T-helper 17 cell (primary cell): ENCODE measurements at regions not wholly inside any gene's neighbourhood (a gene's known extent, or its start where the extent isn't known, plus 50 kb on each side); places are given as distances from the start of the nearest gene placed in this dataset.
"Not testable (repeated sequence)": the region's sequence is repeated elsewhere in the genome, so short reads cannot be mapped to it uniquely, and the experiment has no call there.

Experiments
- ATAC-seq: fragments of 150-1000 bp; cut with Tn5 transposase; 2 replicates; pipeline ENCODE4 v1.10.0; 2021; ENCODE audit warnings: mild to moderate bottlenecking, moderate library complexity
- DNase-seq, 3 donors: peaks; one replicate each; pipeline versions ENCODE4 v3.0.0 to v3.0.0-alpha.2; 2020 to 2021
- H3K9me3 ChIP-seq: one replicate; pipeline ENCODE4 v1.7.0; 2013; ENCODE audit warnings: low read length, mild to moderate bottlenecking; ENCODE audit not compliant: control insufficient read depth, poor library complexity, severe bottlenecking
- H3K27ac Mint-ChIP-seq: one replicate; pipeline ENCODE4 v1.8.0; 2022; ENCODE audit warnings: mild to moderate bottlenecking, moderate library complexity, mixed read lengths
- H3K27me3 Mint-ChIP-seq: one replicate; pipeline ENCODE4 v1.8.0; 2022; ENCODE audit warnings: mixed read lengths
- H3K36me3 Mint-ChIP-seq: one replicate; pipeline ENCODE4 v1.8.0; 2022; ENCODE audit warnings: low read depth, mixed read lengths
- H3K4me1 Mint-ChIP-seq: one replicate; pipeline ENCODE4 v1.8.0; 2022; ENCODE audit warnings: mild to moderate bottlenecking, mixed read lengths
- H3K4me3 Mint-ChIP-seq: one replicate; pipeline ENCODE4 v1.8.0; 2022; ENCODE audit warnings: mild to moderate bottlenecking, moderate library complexity, mixed read lengths

DNA sequence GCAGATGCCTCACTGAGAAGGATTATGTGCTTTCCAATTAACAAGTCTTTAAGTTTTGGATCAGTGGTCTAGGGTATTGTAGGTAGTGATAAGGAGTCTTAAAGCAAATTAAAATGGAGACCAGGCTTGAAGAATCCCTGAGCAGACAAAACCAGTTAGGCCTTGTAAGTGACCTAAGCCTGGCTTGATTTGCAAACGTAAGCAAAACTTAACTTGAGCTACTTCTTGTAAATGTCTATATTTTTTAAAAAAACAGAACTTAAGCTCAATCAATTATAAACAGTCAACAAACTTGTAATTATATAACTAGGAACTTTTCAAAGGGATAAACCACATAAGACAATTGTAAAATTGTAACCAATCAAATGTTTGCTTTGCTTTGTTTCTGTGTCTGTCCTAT, 72.7 kb upstream of the NALF2 start:
- no peaks in the 10 kb centered on the region for H3K4me1 Mint-ChIP-seq
- H3K36me3 Mint-ChIP-seq = no peaks in the 10 kb centered on the region
- H3K27ac Mint-ChIP-seq = no peak overlapping the region
- H3K4me3 Mint-ChIP-seq = no peak overlapping the region
- peaks cover 23% of the 10 kb centered on the region for H3K27me3 Mint-ChIP-seq
- no peaks in the 10 kb centered on the region for H3K9me3 ChIP-seq
- DNase-seq (no peak), ATAC-seq (no peak)

DNA sequence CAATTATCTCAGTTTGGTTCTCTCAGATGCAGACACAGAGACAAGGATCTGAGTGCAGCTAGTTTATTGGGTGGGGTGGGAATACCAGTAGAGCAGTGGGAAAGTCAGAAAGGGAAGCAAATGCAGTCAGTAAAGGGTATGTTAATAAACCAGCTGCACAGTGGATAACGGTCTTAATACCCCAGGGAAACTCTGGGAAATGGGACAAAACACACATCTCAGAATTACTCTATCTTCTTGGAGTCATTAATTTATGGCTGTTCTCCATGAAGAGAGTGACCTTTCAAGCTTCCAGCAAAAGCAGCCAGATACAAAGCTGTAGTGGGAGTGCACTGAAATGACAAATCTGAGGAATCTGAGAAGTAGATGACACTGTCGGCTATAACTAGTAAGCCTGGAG, 73.3 kb upstream of the NALF2 start:
- ATAC-seq = no peak
- Mint-ChIP-seq H3K27ac (no peak overlapping the region), H3K4me3 (no peak overlapping the region), H3K36me3 (no peaks in the 10 kb centered on the region), H3K4me1 (no peaks in the 10 kb centered on the region), H3K27me3 (peaks cover 23% of the 10 kb centered on the region)
- no peak for DNase-seq
- H3K9me3 ChIP-seq = no peaks in the 10 kb centered on the region

DNA sequence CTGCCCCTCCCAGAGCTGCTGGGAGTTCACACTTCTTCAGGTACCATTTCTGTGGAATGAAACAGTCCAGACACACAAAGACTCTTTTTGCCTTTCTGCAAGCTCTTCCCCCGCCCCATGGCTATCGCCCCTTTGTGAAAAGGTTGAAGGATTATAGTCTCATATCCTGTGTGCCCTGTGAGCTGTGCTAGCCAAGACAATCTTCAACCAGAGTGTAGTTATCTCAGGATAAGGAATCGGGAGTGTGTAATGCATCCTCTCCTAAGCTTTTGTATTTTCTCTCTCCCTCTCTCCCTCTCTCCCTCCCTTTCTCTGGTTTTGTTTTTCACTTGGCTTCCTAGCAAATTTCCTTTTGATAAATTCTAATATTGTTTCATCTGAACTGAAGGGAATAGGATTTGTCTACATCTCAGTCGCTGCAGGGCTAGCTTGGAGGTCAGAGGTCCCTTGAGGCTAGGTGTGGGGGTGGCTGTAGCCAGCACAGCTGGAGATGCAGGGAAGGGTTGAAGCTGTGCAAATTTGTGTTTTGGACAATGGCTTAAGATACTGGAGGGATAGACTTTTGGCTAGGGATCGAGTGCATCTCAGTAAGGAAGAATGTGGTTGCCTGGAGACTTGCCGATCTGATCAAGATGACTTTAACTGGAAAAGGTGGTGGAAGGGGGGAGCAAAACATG, 74.6 kb upstream of the NALF2 start:
- Mint-ChIP-seq H3K4me3 (no peak overlapping the region), H3K27me3 (peaks cover 23% of the 10 kb centered on the region), H3K27ac (no peak overlapping the region), H3K4me1 (no peaks in the 10 kb centered on the region), H3K36me3 (no peaks in the 10 kb centered on the region)
- ATAC-seq (no peak), DNase-seq (no peak)
- no peaks in the 10 kb centered on the region for H3K9me3 ChIP-seq

GRCh38 chrX:69428216-69428615, 75.9 kb upstream of the NALF2 start:
- Mint-ChIP-seq H3K27me3 (peaks cover 23% of the 10 kb centered on the region), H3K4me3 (no peak overlapping the region), H3K27ac (no peak overlapping the region), H3K36me3 (no peaks in the 10 kb centered on the region), H3K4me1 (no peaks in the 10 kb centered on the region)
- ATAC-seq = no peak
- no peaks in the 10 kb centered on the region for H3K9me3 ChIP-seq
- DNase-seq = no peak

DNA sequence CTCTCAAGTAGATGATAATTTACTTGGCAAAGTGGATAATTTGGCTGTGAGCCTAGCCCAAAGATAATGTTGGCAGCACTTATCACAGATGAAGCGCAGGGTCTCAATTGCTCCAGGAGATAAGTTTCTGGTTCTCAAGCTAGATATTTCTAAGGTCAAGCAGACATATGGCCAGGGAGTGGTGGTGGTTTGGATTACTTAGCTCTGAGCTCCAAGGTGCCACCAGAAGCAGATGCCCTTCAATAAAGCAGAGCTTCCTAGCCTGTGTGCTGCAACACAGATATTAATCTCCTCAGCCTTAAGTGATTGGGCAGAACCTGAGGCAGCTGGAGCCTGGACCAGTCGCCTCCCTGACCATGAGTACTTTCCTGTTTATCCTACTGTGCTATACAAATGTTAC, 79.2 kb upstream of the NALF2 start:
- Mint-ChIP-seq H3K36me3 (no peaks in the 10 kb centered on the region), H3K4me3 (no peak overlapping the region), H3K4me1 (no peaks in the 10 kb centered on the region), H3K27ac (no peak overlapping the region), H3K27me3 (peaks cover 15% of the 10 kb centered on the region)
- ATAC-seq (no peak), DNase-seq (no peak)
- no peaks in the 10 kb centered on the region for H3K9me3 ChIP-seq

DNA sequence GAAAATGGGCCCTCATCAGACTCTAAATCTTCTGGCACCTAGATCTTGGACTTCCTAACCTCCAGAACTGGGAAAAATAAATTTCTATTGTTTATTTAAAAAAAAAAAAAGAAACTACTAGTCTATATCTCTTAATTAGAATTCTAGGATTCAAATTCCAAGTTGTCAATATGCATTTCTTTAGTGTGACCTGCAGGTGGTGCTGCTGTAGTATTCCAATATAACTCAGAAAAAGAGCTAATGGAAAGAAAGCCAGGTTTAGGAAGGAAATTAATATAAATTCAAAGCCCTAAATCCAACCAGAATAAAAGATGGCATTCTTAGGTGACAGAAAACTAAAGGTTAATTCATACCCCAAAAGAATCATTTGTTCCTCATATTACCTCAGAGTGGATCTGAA, 80.0 kb upstream of the NALF2 start:
- Mint-ChIP-seq H3K27me3 (peaks cover 9% of the 10 kb centered on the region), H3K4me3 (no peak overlapping the region), H3K4me1 (no peaks in the 10 kb centered on the region), H3K27ac (no peak overlapping the region), H3K36me3 (no peaks in the 10 kb centered on the region)
- H3K9me3 ChIP-seq = no peaks in the 10 kb centered on the region
- DNase-seq = no peak
- ATAC-seq = no peak

DNA sequence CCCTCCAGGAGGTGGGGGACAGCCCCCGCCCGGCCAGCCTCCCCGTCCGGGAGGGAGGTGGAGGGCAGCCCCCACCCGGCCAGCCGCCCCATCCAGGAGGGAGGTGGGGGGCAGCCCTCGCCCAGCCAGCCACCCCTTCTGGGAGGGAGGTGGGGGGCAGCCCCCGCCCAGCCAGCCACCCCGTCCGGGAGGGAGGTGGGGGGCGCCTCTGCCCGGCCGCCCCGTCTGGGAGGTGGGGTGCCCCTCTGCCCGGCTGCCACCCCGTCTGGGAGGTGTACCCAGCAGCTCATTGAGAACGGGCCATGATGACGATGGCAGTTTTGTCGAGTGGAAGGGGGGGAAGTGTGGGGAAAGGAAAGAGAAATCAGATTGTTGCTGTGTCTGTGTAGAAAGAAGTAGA, 81.9 kb upstream of the NALF2 start:
- H3K27ac Mint-ChIP-seq, H3K9me3 ChIP-seq, H3K36me3 Mint-ChIP-seq, H3K4me1 Mint-ChIP-seq, DNase-seq, H3K4me3 Mint-ChIP-seq, H3K27me3 Mint-ChIP-seq, ATAC-seq: not testable (repeated sequence)

GRCh38 chrX:69415698-69416097, 88.4 kb upstream of the NALF2 start:
- H3K27me3 Mint-ChIP-seq = no peaks in the 10 kb centered on the region
- H3K4me1 Mint-ChIP-seq = no peaks in the 10 kb centered on the region
- DNase-seq (no peak), ATAC-seq (no peak)
- no peaks in the 10 kb centered on the region for H3K36me3 Mint-ChIP-seq
- H3K4me3 Mint-ChIP-seq = no peak overlapping the region
- H3K9me3 ChIP-seq = no peaks in the 10 kb centered on the region
- no peak overlapping the region for H3K27ac Mint-ChIP-seq

GRCh38 chrX:69412661-69413060, 91.5 kb upstream of the NALF2 start:
- Mint-ChIP-seq H3K4me3 (no peak overlapping the region), H3K27me3 (no peaks in the 10 kb centered on the region), H3K27ac (no peak overlapping the region), H3K4me1 (no peaks in the 10 kb centered on the region), H3K36me3 (no peaks in the 10 kb centered on the region)
- ATAC-seq (no peak), DNase-seq (no peak)
- no peaks in the 10 kb centered on the region for H3K9me3 ChIP-seq

DNA sequence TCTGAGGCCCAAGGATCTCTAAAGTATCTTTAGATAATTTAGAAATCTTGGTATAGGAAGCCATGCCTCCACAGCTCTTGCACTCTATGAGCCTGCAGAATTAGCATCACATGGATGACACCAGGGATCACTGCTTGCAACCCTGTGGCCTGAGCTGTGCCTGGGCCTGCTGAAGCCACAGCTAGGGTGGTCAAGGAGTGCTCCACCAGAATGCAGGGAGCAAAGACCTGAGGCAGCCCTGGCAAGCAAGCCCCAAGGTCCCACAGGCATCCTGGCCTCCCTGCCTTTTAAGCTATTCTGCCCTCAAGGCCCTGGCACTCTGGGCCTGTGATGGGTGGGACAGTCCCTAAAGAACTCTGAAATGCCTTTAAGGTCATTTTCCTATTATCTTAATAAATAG, 105.2 kb upstream of the NALF2 start:
- H3K9me3 ChIP-seq = no peaks in the 10 kb centered on the region

GRCh38 chrX:69396916-69397315, 107.2 kb upstream of the NALF2 start:
- no peak overlapping the region for H3K4me3 Mint-ChIP-seq
- no peaks in the 10 kb centered on the region for H3K9me3 ChIP-seq
- no peak overlapping the region for H3K27ac Mint-ChIP-seq
- no peaks in the 10 kb centered on the region for H3K4me1 Mint-ChIP-seq
- H3K36me3 Mint-ChIP-seq = no peaks in the 10 kb centered on the region
- DNase-seq = no peak
- ATAC-seq = no peak
- peaks cover 6% of the 10 kb centered on the region for H3K27me3 Mint-ChIP-seq

More for the DNA sequence above, 105.2 kb upstream of the NALF2 start:
- no peak overlapping the region for H3K27ac Mint-ChIP-seq
- H3K4me3 Mint-ChIP-seq = no peak overlapping the region
- no peak for DNase-seq
- peaks cover 6% of the 10 kb centered on the region for H3K27me3 Mint-ChIP-seq
- H3K36me3 Mint-ChIP-seq = no peaks in the 10 kb centered on the region
- no peak for ATAC-seq
- H3K4me1 Mint-ChIP-seq = no peaks in the 10 kb centered on the region

- H3K4me1 Mint-ChIP-seq = no peaks in the 10 kb centered on the region
- no peaks in the 10 kb centered on the region for H3K9me3 ChIP-seq
- DNase-seq = no peak
- no peak overlapping the region for H3K27ac Mint-ChIP-seq
- no peaks in the 10 kb centered on the region for H3K36me3 Mint-ChIP-seq
- ATAC-seq = no peak
- no peak overlapping the region for H3K4me3 Mint-ChIP-seq
- H3K27me3 Mint-ChIP-seq = peaks cover 6% of the 10 kb centered on the region
Observed at GRCh38 chrX:69395306-69395705, 108.8 kb upstream of the NALF2 start.

DNA sequence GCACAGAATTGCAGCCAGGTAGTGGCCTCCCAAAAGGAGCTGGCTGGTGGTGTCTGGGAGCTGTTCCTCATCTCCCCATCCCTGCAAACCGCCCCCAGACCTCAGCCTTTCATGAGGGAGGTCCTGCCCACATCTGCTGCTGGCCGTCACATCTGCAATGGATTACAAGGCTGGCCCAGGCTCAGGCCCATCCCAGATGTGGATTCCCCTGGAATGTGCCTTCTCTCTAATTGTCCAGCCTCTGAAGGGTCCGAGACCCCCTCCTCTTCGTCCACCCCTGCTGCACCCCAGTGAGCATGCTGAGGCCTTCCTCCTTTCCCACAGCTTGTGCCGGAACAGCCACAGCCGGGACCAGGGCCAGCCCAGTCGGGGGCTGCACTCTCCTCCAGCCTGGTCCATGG, 115.0 kb upstream of the NALF2 start:
- H3K27ac Mint-ChIP-seq = no peak overlapping the region
- H3K36me3 Mint-ChIP-seq = no peaks in the 10 kb centered on the region
- ATAC-seq = no peak
- DNase-seq = no peak
- peaks cover 8% of the 10 kb centered on the region for H3K27me3 Mint-ChIP-seq
- peaks cover 6% of the 10 kb centered on the region for H3K4me1 Mint-ChIP-seq
- H3K4me3 Mint-ChIP-seq = no peak overlapping the region
- no peaks in the 10 kb centered on the region for H3K9me3 ChIP-seq

GRCh38 chrX:69388526-69388925, 115.6 kb upstream of the NALF2 start:
- H3K9me3 ChIP-seq = no peaks in the 10 kb centered on the region
- Mint-ChIP-seq H3K4me3 (no peak overlapping the region), H3K36me3 (no peaks in the 10 kb centered on the region), H3K4me1 (peaks cover 6% of the 10 kb centered on the region), H3K27me3 (peaks cover 8% of the 10 kb centered on the region), H3K27ac (no peak overlapping the region)
- ATAC-seq = no peak
- DNase-seq = no peak
